VCaP (cell line): ENCODE measurements at regions not wholly inside any gene's neighbourhood (a gene's known extent, or its start where the extent isn't known, plus 50 kb on each side); places are given as distances from the start of the nearest gene placed in this dataset.
A peak's percentile ranks its signal among the peaks of the same experiment; 100 is the strongest.
"Not testable (repeated sequence)": the region's sequence is repeated elsewhere in the genome, so short reads cannot be mapped to it uniquely, and the experiment has no call there.

ENCODE experiments used
- H3K27ac ChIP-seq: fragments of 450-650 bp; 2 replicates; pipeline ENCODE4 v1.5.1; 2017
- TF ChIP-seq, protein P1 (sequence below): fragments of 450-650 bp; conservative IDR thresholded peaks from 2 replicates; pipeline ENCODE4 v1.5.1; 2017; ENCODE audit warnings: mild to moderate bottlenecking, moderate library complexity

GRCh38 chr3:171915275-171915674, 72.1 kb downstream of the TMEM212 start:
- H3K27ac ChIP-seq = peak overlapping the region; percentile 3; the same call in 1 of the 2 replicates
- TF ChIP-seq, protein P1, sequence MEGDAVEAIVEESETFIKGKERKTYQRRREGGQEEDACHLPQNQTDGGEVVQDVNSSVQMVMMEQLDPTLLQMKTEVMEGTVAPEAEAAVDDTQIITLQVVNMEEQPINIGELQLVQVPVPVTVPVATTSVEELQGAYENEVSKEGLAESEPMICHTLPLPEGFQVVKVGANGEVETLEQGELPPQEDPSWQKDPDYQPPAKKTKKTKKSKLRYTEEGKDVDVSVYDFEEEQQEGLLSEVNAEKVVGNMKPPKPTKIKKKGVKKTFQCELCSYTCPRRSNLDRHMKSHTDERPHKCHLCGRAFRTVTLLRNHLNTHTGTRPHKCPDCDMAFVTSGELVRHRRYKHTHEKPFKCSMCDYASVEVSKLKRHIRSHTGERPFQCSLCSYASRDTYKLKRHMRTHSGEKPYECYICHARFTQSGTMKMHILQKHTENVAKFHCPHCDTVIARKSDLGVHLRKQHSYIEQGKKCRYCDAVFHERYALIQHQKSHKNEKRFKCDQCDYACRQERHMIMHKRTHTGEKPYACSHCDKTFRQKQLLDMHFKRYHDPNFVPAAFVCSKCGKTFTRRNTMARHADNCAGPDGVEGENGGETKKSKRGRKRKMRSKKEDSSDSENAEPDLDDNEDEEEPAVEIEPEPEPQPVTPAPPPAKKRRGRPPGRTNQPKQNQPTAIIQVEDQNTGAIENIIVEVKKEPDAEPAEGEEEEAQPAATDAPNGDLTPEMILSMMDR = no peak

GRCh38 chr3:171916888-171917287, 73.7 kb downstream of the TMEM212 start:
- TF ChIP-seq, protein P1 = no peak
- no peak overlapping the region for H3K27ac ChIP-seq

DNA sequence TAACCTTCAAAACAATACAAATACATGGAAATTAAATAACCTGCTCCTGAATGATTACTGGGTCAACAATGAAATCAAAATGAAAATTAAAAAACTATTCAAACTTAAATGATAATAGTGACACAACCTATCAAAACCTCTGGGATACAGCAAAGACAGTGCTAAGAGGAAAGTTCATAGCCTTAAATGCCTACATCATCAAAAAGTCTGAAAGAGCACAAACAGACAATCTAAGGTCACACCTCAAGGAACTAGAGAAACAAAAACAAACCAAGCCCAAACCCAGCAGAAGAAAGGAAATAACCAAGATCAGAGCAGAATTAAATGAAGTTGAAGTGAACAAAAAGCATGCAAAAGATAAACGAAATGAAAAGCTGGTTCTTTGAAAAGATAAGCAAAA, 79.5 kb downstream of the TMEM212 start:
- H3K27ac ChIP-seq = not testable (repeated sequence)

- H3K27ac ChIP-seq = not testable (repeated sequence)
These were observed 80.5 kb downstream of the TMEM212 start for GRCh38 chr3:171923668-171924067.

DNA sequence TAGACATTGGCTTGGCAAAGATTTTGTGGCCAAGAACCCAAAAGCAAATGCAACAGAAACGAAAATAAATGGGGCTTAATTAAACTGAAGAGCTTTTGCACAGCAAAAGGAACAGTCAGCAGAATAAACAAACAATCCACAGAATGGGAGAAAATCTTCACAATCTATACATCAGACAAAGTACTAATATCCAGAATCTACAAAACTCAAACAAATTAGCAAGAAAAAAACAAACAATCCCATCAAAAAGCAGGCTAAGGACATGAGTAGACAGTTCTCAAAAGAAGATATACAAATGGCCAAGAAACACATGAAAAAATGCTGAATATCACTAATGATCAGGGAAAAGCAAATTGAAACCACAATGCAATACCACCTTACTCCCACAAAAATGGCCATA, 81.7 kb downstream of the TMEM212 start:
- not testable (repeated sequence) for H3K27ac ChIP-seq

- TF ChIP-seq, protein P1 = no peak
- no peak overlapping the region for H3K27ac ChIP-seq
These were observed 89.0 kb downstream of the TMEM212 start for GRCh38 chr3:171932153-171932611.

- TF ChIP-seq, protein P1 = no peak
- no peak overlapping the region for H3K27ac ChIP-seq
These were observed 90.3 kb downstream of the TMEM212 start for GRCh38 chr3:171933441-171933840.

GRCh38 chr3:171935261-171936123, 92.3 kb downstream of the TMEM212 start:
- H3K27ac ChIP-seq = no peak overlapping the region
- TF ChIP-seq, protein P1 = no peak

GRCh38 chr3:171936191-171936841, 93.2 kb downstream of the TMEM212 start:
- H3K27ac ChIP-seq = no peak overlapping the region
- TF ChIP-seq, protein P1 = no peak
